H1 (cell line): ENCODE measurements at regions not wholly inside any gene's neighbourhood (a gene's known extent, or its start where the extent isn't known, plus 50 kb on each side); places are given as distances from the start of the nearest gene placed in this dataset.

Experiments used
- CTCF ChIA-PET: fragments of 300-600 bp; sonication (Branson Sonifier 250); formaldehyde crosslinking; loops from one replicate; lab custom pipeline; 2021; ENCODE audit not compliant: partially characterized antibody; lab: Charles Lee
- POLR2A ChIA-PET: fragments of 300-600 bp; sonication (Branson Sonifier 250); formaldehyde crosslinking; loops from one replicate; lab custom pipeline; 2021; ENCODE audit warnings: inconsistent platforms; ENCODE audit not compliant: partially characterized antibody; lab: Charles Lee
- DNase-seq, 2 experiments: peaks; one replicate each; pipeline versions ENCODE4 v3.0.0 to v3.0.0-alpha.2; 2010 to 2022; ENCODE audit warnings: low spot score in 2 of 2, low read depth in 1 of 2, mixed read lengths in 1 of 2
- FAIRE-seq: peaks from 2 replicates; lab custom pipeline; 2011; peaks lifted over from hg19 to GRCh38; lab: Jason Lieb, UNC
- H2AFZ ChIP-seq: 2 replicates; pipeline ENCODE4 v1.8.1; 2012; ENCODE audit warnings: low read length, inconsistent platforms
- H2AK5ac ChIP-seq: 2 replicates; pipeline ENCODE4 v1.6.1; 2013; ENCODE audit warnings: low read depth, low read length
- H2BK120ac ChIP-seq: replicated peaks from 2 replicates; pipeline ENCODE3; 2013; ENCODE audit warnings: low read depth, low read length, inconsistent platforms
- H2BK12ac ChIP-seq: 2 replicates; pipeline ENCODE4 v1.6.1; 2013; ENCODE audit warnings: low read depth, low read length
- H2BK15ac ChIP-seq: 2 replicates; pipeline ENCODE4 v1.6.1; 2013; ENCODE audit warnings: low read length
- H2BK20ac ChIP-seq: 2 replicates; pipeline ENCODE4 v1.6.1; 2013; ENCODE audit warnings: low read length
- H2BK5ac ChIP-seq: 2 replicates; pipeline ENCODE4 v1.6.1; 2013; ENCODE audit warnings: low read depth, low read length
- H3K14ac ChIP-seq: 2 replicates; pipeline ENCODE4 v1.6.1; 2013; ENCODE audit warnings: inconsistent platforms; ENCODE audit not compliant: insufficient read length
- H3K18ac ChIP-seq: 2 replicates; pipeline ENCODE4 v1.6.1; 2013; ENCODE audit warnings: low read length; ENCODE audit errors: extremely low read depth
- H3K23ac ChIP-seq: 2 replicates; pipeline ENCODE4 v1.6.1; 2013; ENCODE audit warnings: inconsistent platforms; ENCODE audit not compliant: insufficient read length
- H3K23me2 ChIP-seq: 2 replicates; pipeline ENCODE4 v1.6.1; 2013; ENCODE audit warnings: low read depth, low read length
- H3K27ac ChIP-seq: 2 replicates; pipeline ENCODE4 v1.6.1; 2011; ENCODE audit warnings: low read depth, low read length, inconsistent platforms
- H3K27me3 ChIP-seq, 4 experiments: replicated peaks in 1 of 4; 1 replicate in 1 of 4; 2 replicates in 3 of 4; pipeline versions ENCODE4 v1.6.1 to v1.8.1; 2011 to 2013; ENCODE audit warnings: low read length in 3 of 4, mild to moderate bottlenecking in 3 of 4, inconsistent platforms in 2 of 4, mixed read lengths in 2 of 4, moderate library complexity in 1 of 4; ENCODE audit not compliant: control insufficient read depth in 3 of 4, insufficient read depth in 3 of 4; ENCODE audit errors: extremely low read depth in 1 of 4
- H3K36me3 ChIP-seq, 4 experiments: 2 replicates each; pipeline versions ENCODE4 v1.6.1 to v1.8.1; 2011 to 2013; ENCODE audit warnings: mild to moderate bottlenecking in 4 of 4, low read length in 3 of 4, moderate library complexity in 2 of 4, control low read depth in 1 of 4, inconsistent platforms in 1 of 4; ENCODE audit not compliant: insufficient read depth in 4 of 4, control insufficient read depth in 2 of 4
- H3K4ac ChIP-seq: replicated peaks from 2 replicates; pipeline ENCODE3; 2013; ENCODE audit warnings: low read length, low read depth, mixed read lengths, inconsistent platforms; ENCODE audit not compliant: insufficient read length
- H3K4me1 ChIP-seq, 4 experiments: replicated peaks in 1 of 4; 1 replicate in 1 of 4; 2 replicates in 3 of 4; pipeline versions ENCODE4 v1.6.1 to v1.8.1; 2011 to 2013; ENCODE audit warnings: low read length in 3 of 4, inconsistent platforms in 2 of 4, mixed read lengths in 1 of 4; ENCODE audit not compliant: insufficient read depth in 4 of 4, control insufficient read depth in 3 of 4
- H3K4me2 ChIP-seq, 2 experiments: 2 replicates each; pipeline versions ENCODE4 v1.6.1 to v1.8.1; 2011 to 2013; ENCODE audit warnings: low read depth in 2 of 2, low read length in 2 of 2, control low read depth in 1 of 2, inconsistent platforms in 1 of 2, mild to moderate bottlenecking in 1 of 2; ENCODE audit not compliant: insufficient read depth in 1 of 2
- H3K4me3 ChIP-seq, 4 experiments: fragments of 200-600, 300-600 bp in 1 of 4; sonication (generic), shearing (Covaris generic), sonication (Bioruptor Twin) in 1 of 4; 2 replicates each; pipeline versions ENCODE4 v1.5.1 to v1.8.1; 2011 to 2016; ENCODE audit warnings: low read length in 4 of 4, low read depth in 3 of 4, control low read depth in 2 of 4, inconsistent platforms in 2 of 4, mild to moderate bottlenecking in 2 of 4, mixed read lengths in 1 of 4, moderate library complexity in 1 of 4; ENCODE audit not compliant: insufficient read depth in 2 of 4; ENCODE audit errors: extremely low read depth in 1 of 4
- H3K56ac ChIP-seq: replicated peaks from 2 replicates; pipeline ENCODE3; 2013; ENCODE audit warnings: low read depth, mild to moderate bottlenecking, mixed read lengths, low read length, inconsistent platforms; ENCODE audit not compliant: insufficient read length
- H3K79me1 ChIP-seq: 2 replicates; pipeline ENCODE4 v1.6.1; 2013; ENCODE audit warnings: low read depth, low read length, control low read depth
- H3K79me2 ChIP-seq, 2 experiments: 2 replicates each; pipeline versions ENCODE4 v1.6.1 to v1.8.1; 2012 to 2013; ENCODE audit warnings: low read length in 2 of 2, mild to moderate bottlenecking in 2 of 2, inconsistent platforms in 1 of 2; ENCODE audit not compliant: insufficient read depth in 2 of 2, control insufficient read depth in 1 of 2
- H3K9ac ChIP-seq, 4 experiments: replicated peaks in 1 of 4; 1 replicate in 1 of 4; 2 replicates in 3 of 4; pipeline versions ENCODE4 v1.6.1 to v1.8.1; 2011 to 2013; ENCODE audit warnings: low read depth in 3 of 4, low read length in 3 of 4, control low read depth in 2 of 4, mild to moderate bottlenecking in 2 of 4, moderate library complexity in 2 of 4, inconsistent platforms in 1 of 4; ENCODE audit errors: extremely low read depth in 1 of 4
- H3K9me3 ChIP-seq, 2 experiments: 2 replicates each; pipeline versions ENCODE4 v1.6.1 to v1.8.1; 2012 to 2013; ENCODE audit warnings: mild to moderate bottlenecking in 2 of 2, moderate library complexity in 2 of 2, control low read depth in 1 of 2, inconsistent platforms in 1 of 2, low read depth in 1 of 2, low read length in 1 of 2, mixed read lengths in 1 of 2; ENCODE audit not compliant: insufficient read depth in 2 of 2
- H4K20me1 ChIP-seq, 2 experiments: replicated peaks in 1 of 2; 2 replicates each; pipeline versions ENCODE3 to v1.8.1; 2011 to 2013; ENCODE audit warnings: inconsistent platforms in 2 of 2, low read length in 2 of 2, mild to moderate bottlenecking in 1 of 2; ENCODE audit not compliant: insufficient read depth in 2 of 2, control insufficient read depth in 1 of 2
- H4K5ac ChIP-seq: 2 replicates; pipeline ENCODE4 v1.6.1; 2013; ENCODE audit warnings: low read length, low read depth, mixed read lengths, inconsistent platforms; ENCODE audit not compliant: insufficient read length
- H4K8ac ChIP-seq: 2 replicates; pipeline ENCODE4 v1.8.0; 2013; ENCODE audit warnings: mild to moderate bottlenecking, moderate library complexity, low read length, inconsistent platforms; ENCODE audit not compliant: insufficient read depth; ENCODE audit errors: extremely low read depth
- H4K91ac ChIP-seq: replicated peaks from 2 replicates; pipeline ENCODE3; 2013; ENCODE audit warnings: low read length, mixed read lengths, inconsistent platforms; ENCODE audit not compliant: insufficient read length
- BCL11A ChIP-seq, 2 experiments: IDR thresholded peaks; one replicate each; pipeline ENCODE4 v1.6.1; 2011; ENCODE audit warnings: low read depth in 2 of 2, low read length in 2 of 2, mild to moderate bottlenecking in 2 of 2
- YY1 ChIP-seq: IDR thresholded peaks from 2 replicates; pipeline ENCODE4 v1.6.1; 2011; ENCODE audit warnings: low read depth, mild to moderate bottlenecking, low read length
- WGBS, 2 experiments: shearing (Covaris generic) in 1 of 2; methylation state at CpG; one replicate each; pipeline versions ENCODE4 v1.1.6 to v1.1.7; 2013 to 2015; ENCODE audit warnings: low lambda C conversion rate in 2 of 2, mixed read lengths in 2 of 2, inconsistent platforms in 1 of 2, low coverage in 1 of 2, missing lambda C conversion rate in 1 of 2; ENCODE audit not compliant: insufficient replicate concordance in 2 of 2, insufficient coverage in 1 of 2, insufficient read length in 1 of 2; ENCODE audit errors: extremely low coverage in 1 of 2, missing lambda C conversion rate in 1 of 2; 5-methylcytosine and 5-hydroxymethylcytosine counted together

DNA sequence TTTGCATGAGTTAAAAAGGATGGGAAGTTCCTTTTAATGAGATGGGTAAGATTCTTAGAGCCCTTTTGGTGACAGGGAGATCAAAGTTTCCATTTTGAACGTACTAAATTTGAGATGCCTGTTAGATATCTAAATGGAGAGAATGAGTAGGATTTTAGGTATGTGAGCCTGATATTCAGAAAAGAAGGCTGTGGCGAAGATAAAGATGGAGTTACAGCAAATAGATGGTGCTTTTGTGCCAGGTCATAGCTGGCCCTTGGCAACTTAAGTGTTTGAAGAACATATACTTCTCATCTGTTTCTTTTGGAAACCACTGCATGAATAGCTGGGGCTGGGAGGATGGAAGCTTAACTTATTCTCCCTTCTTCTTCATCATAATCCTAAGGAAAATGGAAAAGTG lies 282.5 kb downstream of the PTBP2 start:
- H3K23me2 ChIP-seq = no peaks in the 10 kb centered on the region
- no peak overlapping the region for H2BK20ac ChIP-seq
- TF ChIP-seq YY1 (no peak), BCL11A (IDR thresholded peaks at IDR 0.05; ENCODE audit: low read depth in 2 of 2, low read length in 2 of 2) (no peak)
- H2BK120ac ChIP-seq = no peak overlapping the region
- H3K14ac ChIP-seq = no peak overlapping the region
- no peak overlapping the region for H2BK15ac ChIP-seq
- H3K56ac ChIP-seq = no peak overlapping the region
- no peak overlapping the region for H2AK5ac ChIP-seq
- no peak for FAIRE-seq
- no peaks in the 10 kb centered on the region for H3K36me3 ChIP-seq
- H3K9me3 ChIP-seq = no peaks in the 10 kb centered on the region
- no peaks in the 10 kb centered on the region for H3K79me2 ChIP-seq
- no peak overlapping the region for H2BK5ac ChIP-seq
- no peak overlapping the region for H3K4me3 ChIP-seq
- DNase-seq = no peak
- no peak overlapping the region for H3K27ac ChIP-seq
- H2BK12ac ChIP-seq = no peak overlapping the region
- H3K4me1 ChIP-seq = no peaks in the 10 kb centered on the region
- WGBS, 2 experiments = 87% methylated on average over 1 of the region's 2 CpGs; no CpG with 5 or more reads in 1 of the 2 experiments
- no peak overlapping the region; the same call in 1 of the 2 replicates for H4K8ac ChIP-seq
- no peak overlapping the region for H3K4me2 ChIP-seq
- H3K79me1 ChIP-seq = no peaks in the 10 kb centered on the region
- ChIA-PET POLR2A (no interaction called here), CTCF (no interaction called here)
- no peaks in the 10 kb centered on the region for H4K20me1 ChIP-seq
- no peak overlapping the region for H3K9ac ChIP-seq
- H3K23ac ChIP-seq = no peak overlapping the region
- no peak overlapping the region for H3K4ac ChIP-seq
- no peak overlapping the region for H4K91ac ChIP-seq
- no peaks in the 10 kb centered on the region for H3K27me3 ChIP-seq
- no peak overlapping the region for H3K18ac ChIP-seq
- H2AFZ ChIP-seq = no peak overlapping the region
- H4K5ac ChIP-seq = no peak overlapping the region
